Heart left ventricle (tissue), 16 donors: ENCODE measurements at regions not wholly inside any gene's neighbourhood (a gene's known extent, or its start where the extent isn't known, plus 50 kb on each side); places are given as distances from the start of the nearest gene placed in this dataset.

Experiments
- ATAC-seq, 4 donors: fragments of 200-7000 bp; cut with Tn5 transposase; one replicate each; pipeline ENCODE4 v1.9.1; 2020 to 2022; ENCODE audit warnings: moderate library complexity in 4 of 4, mild to moderate bottlenecking in 3 of 4, moderate number of reproducible peaks in 1 of 4
- DNase-seq, 5 donors: peaks; one replicate each; pipeline ENCODE4 v3.0.0-alpha.2; 2020
- H3K27ac ChIP-seq, 12 donors: fragments of 200-600 bp; sonication (generic) in 4 of 12; one replicate each; pipeline versions ENCODE4 v1.5.0 to v1.8.0; 2016 to 2022; ENCODE audit warnings: mild to moderate bottlenecking in 2 of 12
- H3K27me3 ChIP-seq, 9 donors: fragments of 200-600 bp; sonication (generic) in 2 of 9; one replicate each; pipeline versions ENCODE4 v1.5.1 to v1.8.0; 2016 to 2022; ENCODE audit warnings: mild to moderate bottlenecking in 3 of 9
- H3K36me3 ChIP-seq, 9 donors: fragments of 200-600 bp; sonication (generic) in 2 of 9; one replicate each; pipeline versions ENCODE4 v1.5.0 to v1.8.0; 2018 to 2022; ENCODE audit warnings: mild to moderate bottlenecking in 2 of 9
- H3K4me1 ChIP-seq, 12 donors: fragments of 200-600 bp; sonication (generic) in 4 of 12; one replicate each; pipeline versions ENCODE4 v1.5.0 to v1.8.0; 2016 to 2022; ENCODE audit warnings: mild to moderate bottlenecking in 3 of 12
- H3K4me3 ChIP-seq, 12 donors: fragments of 200-600 bp; sonication (generic) in 4 of 12; one replicate each; pipeline versions ENCODE4 v1.5.0 to v1.8.0; 2017 to 2022; ENCODE audit warnings: mild to moderate bottlenecking in 9 of 12, moderate library complexity in 4 of 12
- H3K9me3 ChIP-seq, 12 donors: fragments of 200-600 bp; sonication (generic) in 4 of 12; one replicate each; pipeline versions ENCODE4 v1.5.0 to v1.8.0; 2016 to 2022; ENCODE audit warnings: mild to moderate bottlenecking in 1 of 12
- POLR2A ChIP-seq, 2 donors: fragments of 450-650 bp; IDR thresholded peaks; one replicate each; pipeline ENCODE4 v1.6.1; 2017; ENCODE audit warnings: antibody characterized with exemption in 2 of 2, mild to moderate bottlenecking in 2 of 2, moderate library complexity in 2 of 2
- WGBS, 4 donors: extraction: QIAGEN DNeasy Blood & Tissue Kit in 2 of 4; methylation state at CpG; one replicate each; pipeline versions ENCODE4 v1.1.5 to v1.1.7; 2013 to 2018; 5-methylcytosine and 5-hydroxymethylcytosine counted together
- intact Hi-C, 10 donors: fragments of 100-400 bp; cut with DNase I; formaldehyde crosslinking; loops; one replicate each; pipeline versions ENCODE4 v1.11.1 to v1.14.2; 2022
- TF ChIP-seq, protein P1 (sequence below), 12 donors: fragments of 200-600 bp; sonication (generic) in 4 of 12; IDR thresholded peaks; one replicate each; pipeline versions ENCODE4 v1.5.0 to v1.8.0; 2018 to 2022; ENCODE audit warnings: antibody characterized with exemption in 12 of 12, mild to moderate bottlenecking in 5 of 12
- donor health status: ischemic (EF 13 %, LVEDD 7.1; RV severe dilation, severe dysfunction).
- donor health status: healthy with polysubstance abuse.
- donor health status: DM: no; HTN: yes; CAD: no.
- donor health status: DM: no; HTN: no; CAD: no.
- donor health status: ischemic (EF 25% LVEDD 6.9; RV normal size, moderate dysfunction).
- donor health status: ischemic (EF 25% LVEDD 5.7; RV mildly dilated, moderate dysfunction).
- donor health status: healthy.
- donor health status: DM: yes; HTN: yes; CAD: no.
- donor health status: ischemic (EF 35%, LVEDD 5.7; RV mildly dilated, moderate dysfunction).
- donor health status: nonischemic (EF 11% LVEDD 7.7; RV severe dilation, severe dysfunction).
- donor health status: DM: yes; HTN: yes; CAD: no.
- donor health status: PGD.
- donor health status: ischemic (EF 29% LVEDD 5.4; RV normal size, mild dysfunction).
- donor health status: nonischemic (EF 23%, LVEDD 6.1; RV moderate dilation, normal function).

- 47 to 56% (median 54%) methylated on average over 26 to 35 of the region's 35 CpGs for WGBS, 4 donors
- Histone ChIP-seq H3K4me3 (no peak overlapping the region), H3K4me1 (peaks cover 0 to 14% (median 0%) of the 10 kb centered on the region in 12 donors), H3K36me3 (no peaks in the 10 kb centered on the region), H3K27ac (no peak overlapping the region), H3K9me3 (no peaks in the 10 kb centered on the region), H3K27me3 (peaks cover 0 to 15% (median 6%) of the 10 kb centered on the region in 9 donors)
- DNase-seq (peak in 2 of 5 donors; percentile 21 to 46), ATAC-seq (peak in 2 of 4 donors; percentile 33 to 64)
- intact Hi-C loops: no loop called here
- no peak for TF ChIP-seq POLR2A (IDR thresholded peaks at IDR 0.05)
- TF ChIP-seq, protein P1, sequence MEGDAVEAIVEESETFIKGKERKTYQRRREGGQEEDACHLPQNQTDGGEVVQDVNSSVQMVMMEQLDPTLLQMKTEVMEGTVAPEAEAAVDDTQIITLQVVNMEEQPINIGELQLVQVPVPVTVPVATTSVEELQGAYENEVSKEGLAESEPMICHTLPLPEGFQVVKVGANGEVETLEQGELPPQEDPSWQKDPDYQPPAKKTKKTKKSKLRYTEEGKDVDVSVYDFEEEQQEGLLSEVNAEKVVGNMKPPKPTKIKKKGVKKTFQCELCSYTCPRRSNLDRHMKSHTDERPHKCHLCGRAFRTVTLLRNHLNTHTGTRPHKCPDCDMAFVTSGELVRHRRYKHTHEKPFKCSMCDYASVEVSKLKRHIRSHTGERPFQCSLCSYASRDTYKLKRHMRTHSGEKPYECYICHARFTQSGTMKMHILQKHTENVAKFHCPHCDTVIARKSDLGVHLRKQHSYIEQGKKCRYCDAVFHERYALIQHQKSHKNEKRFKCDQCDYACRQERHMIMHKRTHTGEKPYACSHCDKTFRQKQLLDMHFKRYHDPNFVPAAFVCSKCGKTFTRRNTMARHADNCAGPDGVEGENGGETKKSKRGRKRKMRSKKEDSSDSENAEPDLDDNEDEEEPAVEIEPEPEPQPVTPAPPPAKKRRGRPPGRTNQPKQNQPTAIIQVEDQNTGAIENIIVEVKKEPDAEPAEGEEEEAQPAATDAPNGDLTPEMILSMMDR (IDR thresholded peaks at IDR 0.05): no peak
Measured at GRCh38 chr11:70608568-70609470, 210.5 kb downstream of the CTTN start.

DNA sequence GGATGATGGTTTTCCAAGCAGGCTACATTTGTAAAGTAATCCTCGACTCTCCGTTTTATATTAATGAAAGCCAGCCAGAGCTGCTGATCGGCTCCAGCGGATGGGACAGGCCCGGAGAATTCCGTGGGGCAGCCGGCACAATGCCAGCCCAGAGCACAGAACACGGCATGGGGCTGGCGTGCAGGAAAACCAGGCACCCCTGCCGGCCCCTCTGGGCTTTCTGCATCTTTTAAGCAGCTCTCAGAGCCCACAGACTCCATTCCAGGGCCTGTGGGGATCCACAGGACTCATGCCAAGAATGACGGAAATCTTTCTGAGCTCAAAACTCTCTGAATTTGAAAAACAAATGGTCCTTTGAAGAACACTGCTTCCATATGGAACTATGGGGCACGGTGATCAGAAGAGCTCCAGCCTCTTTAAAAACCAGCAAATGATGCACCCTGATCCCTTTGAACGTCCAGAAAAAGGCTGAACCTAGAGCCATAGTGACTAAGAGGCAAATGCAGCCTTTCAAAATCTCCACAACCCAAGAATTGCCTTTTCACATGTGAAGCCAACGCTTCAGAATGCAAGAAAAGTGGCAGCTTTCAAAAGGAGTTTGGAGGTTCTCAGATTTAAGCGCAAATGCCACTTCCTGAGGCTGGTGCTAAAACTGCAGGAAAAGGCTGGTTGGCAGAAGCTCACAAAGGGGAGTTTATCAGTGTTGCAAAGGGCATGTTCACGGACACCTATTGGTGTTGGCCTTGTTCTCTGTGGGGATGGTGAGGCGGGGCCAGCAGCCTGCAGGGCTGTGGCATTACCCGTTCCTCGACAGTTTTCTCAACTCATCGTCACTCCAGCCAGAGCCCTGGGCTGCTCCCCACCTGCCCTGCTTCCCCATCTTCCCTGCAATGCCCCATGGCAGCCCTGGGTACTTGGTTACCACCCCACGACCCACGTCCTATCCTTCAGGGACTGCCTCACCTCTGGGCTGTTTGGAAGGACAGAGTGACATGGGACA lies 212.5 kb downstream of the CTTN start:
- intact Hi-C loops: loop anchor here in 1 of 10 donors (2.0 kb wide), 1 partner anchor 76 kb away; no protein-coding TSS in a partner anchor
- DNase-seq: peak in 1 of 5 donors; percentile 30
- ATAC-seq: peak in 2 of 4 donors; percentile 39 to 55

GRCh38 chr11:70611821-70612220 lies 213.5 kb downstream of the CTTN start:
- Histone ChIP-seq H3K27me3 (peaks cover 0 to 18% (median 6%) of the 10 kb centered on the region in 9 donors), H3K9me3 (peaks cover 0 to 15% (median 4%) of the 10 kb centered on the region in 12 donors), H3K36me3 (no peaks in the 10 kb centered on the region), H3K4me3 (no peak overlapping the region), H3K27ac (no peak overlapping the region), H3K4me1 (peaks cover 0 to 14% (median 0%) of the 10 kb centered on the region in 12 donors)
- 23 to 36% (median 25%) methylated on average over 12 to 14 of the region's 14 CpGs for whole genome bisulfite sequencing, 4 donors
- TF ChIP-seq, protein P1 (IDR thresholded peaks at IDR 0.05): no peak
- TF ChIP-seq POLR2A (IDR thresholded peaks at IDR 0.05): no peak
- DNase-seq (peak in 1 of 5 donors; percentile 26), ATAC-seq (no peak)
- intact Hi-C loops: loop anchor here in 1 of 10 donors (2.0 kb wide), 1 partner anchor 77 kb away; no protein-coding TSS in a partner anchor

More for the DNA sequence above, 212.5 kb downstream of the CTTN start:
- Histone ChIP-seq H3K27ac (no peak overlapping the region), H3K27me3 (peaks cover 0 to 18% (median 6%) of the 10 kb centered on the region in 9 donors), H3K4me3 (no peak overlapping the region), H3K4me1 (peaks cover 0 to 14% (median 0%) of the 10 kb centered on the region in 12 donors), H3K9me3 (peaks cover 0 to 13% (median 4%) of the 10 kb centered on the region in 12 donors), H3K36me3 (no peaks in the 10 kb centered on the region)
- TF ChIP-seq, protein P1 (IDR thresholded peaks at IDR 0.05): no peak
- TF ChIP-seq POLR2A (IDR thresholded peaks at IDR 0.05): no peak
- 45 to 62% (median 51%) methylated on average over 19 to 22 of the region's 22 CpGs for WGBS, 4 donors
